Tibial nerve (tissue), 4 donors: ENCODE measurements at regions not wholly inside any gene's neighbourhood (a gene's known extent, or its start where the extent isn't known, plus 50 kb on each side); places are given as distances from the start of the nearest gene placed in this dataset.

Experiments
- DNase-seq, 2 donors: peaks; one replicate each; pipeline ENCODE4 v3.0.0-alpha.2; 2019; ENCODE audit warnings: low spot score in 2 of 2
- H3K27ac ChIP-seq, 4 donors: fragments of 200-600 bp; sonication (generic) in 3 of 4; one replicate each; pipeline ENCODE4 v1.5.1; 2017 to 2019; ENCODE audit warnings: mild to moderate bottlenecking in 1 of 4
- H3K27me3 ChIP-seq, 2 donors: fragments of 200-600 bp; sonication (generic) in 1 of 2; one replicate each; pipeline versions ENCODE4 v1.5.1 to v1.6.0; 2017 to 2019
- H3K36me3 ChIP-seq, 3 donors: fragments of 200-600 bp; sonication (generic); one replicate each; pipeline ENCODE4 v1.5.1; 2018 to 2019
- H3K4me1 ChIP-seq, 4 donors: fragments of 200-600 bp; sonication (generic) in 3 of 4; one replicate each; pipeline ENCODE4 v1.5.1; 2017 to 2019
- H3K4me3 ChIP-seq, 4 donors: fragments of 200-600 bp; sonication (generic) in 3 of 4; one replicate each; pipeline ENCODE4 v1.5.1; 2017 to 2019; ENCODE audit warnings: mild to moderate bottlenecking in 1 of 4, moderate library complexity in 1 of 4
- H3K9me3 ChIP-seq, 4 donors: fragments of 200-600 bp; sonication (generic) in 3 of 4; one replicate each; pipeline ENCODE4 v1.5.1; 2017 to 2019
- CTCF ChIP-seq, 5 experiments: fragments of 200-600 bp in 3 of 5; fragments of 450-650 bp in 2 of 5; sonication (generic) in 3 of 5; IDR thresholded peaks; one replicate each; pipeline ENCODE4 v1.5.1; 2016 to 2019; ENCODE audit warnings: antibody characterized with exemption in 5 of 5, mild to moderate bottlenecking in 3 of 5, moderate library complexity in 2 of 5
- EP300 ChIP-seq, 2 donors: sonication (generic); formaldehyde crosslinking; IDR thresholded peaks; one replicate each; pipeline ENCODE4 v1.6.1; 2017; ENCODE audit warnings: antibody characterized with exemption in 2 of 2, mild to moderate bottlenecking in 1 of 2
- POLR2A ChIP-seq, 2 donors: fragments of 450-650 bp; IDR thresholded peaks; one replicate each; pipeline ENCODE4 v1.6.1; 2017; ENCODE audit warnings: antibody characterized with exemption in 2 of 2, mild to moderate bottlenecking in 2 of 2, moderate library complexity in 2 of 2
- WGBS, 2 donors: methylation state at CpG; one replicate each; pipeline ENCODE4 v1.1.5; 2018; 5-methylcytosine and 5-hydroxymethylcytosine counted together

- Histone ChIP-seq H3K27ac (no peak overlapping the region), H3K27me3 (no peaks in the 10 kb centered on the region), H3K4me1 (no peaks in the 10 kb centered on the region), H3K4me3 (no peak overlapping the region), H3K36me3 (no peaks in the 10 kb centered on the region), H3K9me3 (no peaks in the 10 kb centered on the region)
- no peak for DNase-seq
- TF ChIP-seq CTCF (IDR thresholded peaks at IDR 0.05): no peak
- no peak for TF ChIP-seq EP300 (IDR thresholded peaks at IDR 0.05)
- TF ChIP-seq POLR2A (IDR thresholded peaks at IDR 0.05): no peak
- 36 to 39% methylated on average over 4 of the region's 4 CpGs for WGBS, 2 donors
Observed at GRCh38 chr6:99219788-99220187, 129.7 kb downstream of the FAXC start.

GRCh38 chr6:99216959-99217358 lies 132.5 kb downstream of the FAXC start:
- DNase-seq: no peak
- Histone ChIP-seq H3K9me3 (no peaks in the 10 kb centered on the region), H3K36me3 (no peaks in the 10 kb centered on the region), H3K4me1 (no peaks in the 10 kb centered on the region), H3K27me3 (no peaks in the 10 kb centered on the region), H3K27ac (no peak overlapping the region), H3K4me3 (no peak overlapping the region)
- WGBS, 2 donors: 36% methylated on average over 6 of the region's 6 CpGs
- TF ChIP-seq EP300 (IDR thresholded peaks at IDR 0.05): no peak
- no peak for TF ChIP-seq CTCF (IDR thresholded peaks at IDR 0.05)
- no peak for TF ChIP-seq POLR2A (IDR thresholded peaks at IDR 0.05)

GRCh38 chr6:99195986-99196655 lies 153.4 kb downstream of the FAXC start:
- no peaks in the 10 kb centered on the region for H3K36me3 ChIP-seq
- TF ChIP-seq EP300 (IDR thresholded peaks at IDR 0.05): no peak
- TF ChIP-seq CTCF (IDR thresholded peaks at IDR 0.05): no peak
- H3K4me1 ChIP-seq: no peaks in the 10 kb centered on the region
- H3K9me3 ChIP-seq: peaks cover 0 to 12% (median 0%) of the 10 kb centered on the region in 4 donors
- no peak for DNase-seq
- 82 to 88% methylated on average over 2 of the region's 2 CpGs for WGBS, 2 donors
- H3K27me3 ChIP-seq: no peaks in the 10 kb centered on the region
- no peak overlapping the region for H3K4me3 ChIP-seq
- H3K27ac ChIP-seq: no peak overlapping the region

- no peaks in the 10 kb centered on the region for H3K36me3 ChIP-seq
- no peaks in the 10 kb centered on the region for H3K27me3 ChIP-seq
- no peak for TF ChIP-seq EP300 (IDR thresholded peaks at IDR 0.05)
- TF ChIP-seq POLR2A (IDR thresholded peaks at IDR 0.05): no peak
- TF ChIP-seq CTCF (IDR thresholded peaks at IDR 0.05): no peak
- H3K9me3 ChIP-seq: no peaks in the 10 kb centered on the region
- H3K27ac ChIP-seq: no peak overlapping the region
- DNase-seq: no peak
- 89 to 98% methylated on average over 4 of the region's 4 CpGs for WGBS, 2 donors
- no peak overlapping the region for H3K4me3 ChIP-seq
- no peaks in the 10 kb centered on the region for H3K4me1 ChIP-seq
Observed at GRCh38 chr6:99192561-99192960, 156.9 kb downstream of the FAXC start.

- no peaks in the 10 kb centered on the region for H3K9me3 ChIP-seq
- H3K36me3 ChIP-seq: no peaks in the 10 kb centered on the region
- H3K4me3 ChIP-seq: no peak overlapping the region
- TF ChIP-seq POLR2A (IDR thresholded peaks at IDR 0.05) (no peak), EP300 (IDR thresholded peaks at IDR 0.05) (no peak)
- H3K4me1 ChIP-seq: no peaks in the 10 kb centered on the region
- no peaks in the 10 kb centered on the region for H3K27me3 ChIP-seq
- H3K27ac ChIP-seq: no peak overlapping the region
- 58 to 69% methylated on average over 7 of the region's 7 CpGs for WGBS, 2 donors
- DNase-seq: no peak
Observed at GRCh38 chr6:99189823-99190721, 159.4 kb downstream of the FAXC start.
